ENCODE measurements at regions not wholly inside any gene's neighbourhood (a gene's known extent, or its start where the extent isn't known, plus 50 kb on each side); places are given as distances from the start of the nearest gene placed in this dataset.

GRCh38 chr7:19989906-19990305 lies 216.5 kb upstream of the TMEM196 start:
- no peak for TF ChIP-seq CTCF (IDR thresholded peaks at IDR 0.05; ENCODE audit: extremely low read depth in 1 of 2, insufficient read depth in 1 of 2, low read depth in 1 of 2, low read length in 2 of 2)
- TF ChIP-seq POLR2A (IDR thresholded peaks at IDR 0.05; ENCODE audit: low read depth, low read length), result no peak
- no peak for TF ChIP-seq JUN (IDR thresholded peaks at IDR 0.05; ENCODE audit: borderline replicate concordance, insufficient read depth, insufficient read length, low read depth)
- no peak for TF ChIP-seq MAX (IDR thresholded peaks at IDR 0.05; ENCODE audit: insufficient read depth, insufficient read length)
- no peak for TF ChIP-seq FOS (IDR thresholded peaks at IDR 0.05; ENCODE audit: borderline replicate concordance, insufficient read depth, low read length)
- TF ChIP-seq EZH2 (IDR thresholded peaks at IDR 0.05; ENCODE audit: borderline replicate concordance, low read depth, low read length, severe bottlenecking), result no peak
- no peak for TF ChIP-seq POLR2AphosphoS5 (IDR thresholded peaks at IDR 0.05; ENCODE audit: insufficient read depth, low read depth, low read length)
- no peak for TF ChIP-seq GATA2 (IDR thresholded peaks at IDR 0.05; ENCODE audit: insufficient read depth, insufficient read length, low read depth, low read length)
